GM12878 (cell line): ENCODE measurements at regions not wholly inside any gene's neighbourhood (a gene's known extent, or its start where the extent isn't known, plus 50 kb on each side); places are given as distances from the start of the nearest gene placed in this dataset.

Experiments
- ATAC-seq: fragments of 200-7000 bp; cut with Tn5 transposase; 3 replicates; pipeline ENCODE4 v1.9.1; 2020; ENCODE audit warnings: mild to moderate bottlenecking, moderate library complexity
- BruUV-seq: library from RNA; stranded (reverse); fragments of 400-500 nt; replicated peaks from 2 replicates; lab custom pipeline; 2021; lab: Mats Ljungman, UMichigan
- CTCF ChIA-PET: fragments of 300-600 bp; sonication (Branson Sonifier 250); formaldehyde crosslinking; extraction: SDS; loops from one replicate; lab custom pipeline; 2021; ENCODE audit warnings: inconsistent platforms; lab: Yijun Ruan, JAX
- POLR2A ChIA-PET: fragments of 350-600 bp; formaldehyde crosslinking; extraction: SDS; loops from one replicate; lab custom pipeline; 2021; ENCODE audit warnings: inconsistent platforms; lab: Charles Lee
- RAD21 ChIA-PET: fragments of 300-600 bp; sonication (Branson Sonifier 250); formaldehyde crosslinking; loops from one replicate; lab custom pipeline; 2023; ENCODE audit warnings: antibody characterized with exemption; ENCODE audit not compliant: unreplicated experiment; lab: Charles Lee
- SMC1A ChIA-PET: fragments of 300-600 bp; sonication (Branson Sonifier 250); formaldehyde crosslinking; loops from one replicate; lab custom pipeline; 2023; ENCODE audit not compliant: unreplicated experiment, uncharacterized antibody; lab: Charles Lee
- DNase-seq: peaks from one replicate; pipeline ENCODE4 v3.0.0-alpha.2; 2011; ENCODE audit warnings: low read depth, low spot score
- FAIRE-seq: peaks from 3 replicates; lab custom pipeline; 2011; peaks lifted over from hg19 to GRCh38; lab: Jason Lieb, UNC
- H2AFZ ChIP-seq: 2 replicates; pipeline ENCODE4 v1.6.0; 2011; ENCODE audit warnings: low read depth, low read length, control low read depth; ENCODE audit not compliant: control insufficient read depth
- H3K27ac ChIP-seq: 2 replicates; pipeline ENCODE4 v1.5.1; 2011; ENCODE audit warnings: control low read depth; ENCODE audit not compliant: control insufficient read depth, insufficient read depth
- H3K27me3 ChIP-seq, 2 experiments: replicated peaks in 1 of 2; 2 replicates each; pipeline versions ENCODE4 v1.6.0 to v1.6.1; 2011; ENCODE audit warnings: low read length in 1 of 2; ENCODE audit not compliant: control insufficient read depth in 2 of 2, insufficient read depth in 2 of 2
- H3K36me3 ChIP-seq, 2 experiments: 2 replicates each; pipeline ENCODE4 v1.5.1; 2011; ENCODE audit warnings: low read length in 1 of 2; ENCODE audit not compliant: control insufficient read depth in 2 of 2, insufficient read depth in 2 of 2
- H3K4me1 ChIP-seq: 2 replicates; pipeline ENCODE4 v1.6.1; 2011; ENCODE audit warnings: mild to moderate bottlenecking, low read length, moderate library complexity, mixed read lengths; ENCODE audit not compliant: control insufficient read depth, insufficient read depth
- H3K4me2 ChIP-seq: 2 replicates; pipeline ENCODE4 v1.6.0; 2011; ENCODE audit warnings: control low read depth; ENCODE audit not compliant: control insufficient read depth, insufficient read depth
- H3K4me3 ChIP-seq: fragments of 200-600 bp; sonication (generic); 2 replicates; pipeline ENCODE4 v1.5.1; 2016
- H3K79me2 ChIP-seq: 2 replicates; pipeline ENCODE4 v1.6.0; 2011; ENCODE audit warnings: low read length; ENCODE audit not compliant: control insufficient read depth, insufficient read depth
- H3K9ac ChIP-seq: 2 replicates; pipeline ENCODE4 v1.8.0; 2011; ENCODE audit warnings: low read length, control low read depth, mixed read lengths; ENCODE audit not compliant: control insufficient read depth, insufficient read depth
- H3K9me3 ChIP-seq: replicated peaks from 3 replicates; pipeline ENCODE4 v1.5.1; 2011; ENCODE audit warnings: mild to moderate bottlenecking, low read length; ENCODE audit not compliant: control insufficient read depth, insufficient read depth
- H4K20me1 ChIP-seq: 2 replicates; pipeline ENCODE4 v1.6.0; 2011; ENCODE audit not compliant: control insufficient read depth, insufficient read depth
- BACH1 ChIP-seq: fragments of 450-650 bp; IDR thresholded peaks from 2 replicates; pipeline ENCODE4 v1.6.1; 2017; ENCODE audit warnings: mild to moderate bottlenecking, borderline replicate concordance
- DPF2 ChIP-seq: fragments of 450-650 bp; IDR thresholded peaks from 2 replicates; pipeline ENCODE4 v1.6.1; 2017; ENCODE audit warnings: mild to moderate bottlenecking
- SMAD5 ChIP-seq: IDR thresholded peaks from 2 replicates; pipeline ENCODE4 v1.6.1; 2016; ENCODE audit warnings: antibody characterized with exemption, low read depth
- SP1 ChIP-seq: IDR thresholded peaks from one replicate; pipeline ENCODE4 v1.6.1; 2011; ENCODE audit warnings: low read depth, low read length
- WGBS: methylation state at CpG from one replicate; pipeline ENCODE4 v1.1.6; 2016; ENCODE audit warnings: low lambda C conversion rate; ENCODE audit not compliant: insufficient replicate concordance, insufficient coverage; ENCODE audit errors: missing lambda C conversion rate; 5-methylcytosine and 5-hydroxymethylcytosine counted together
- in situ Hi-C: fragments of 300-500 bp; cut with MboI; formaldehyde crosslinking; loops from 9 replicates; pipeline ENCODE4 v1.14.3; 2018; ENCODE audit warnings: mixed read lengths
- intact Hi-C: fragments of 100-400 bp; cut with micrococcal nuclease; formaldehyde crosslinking; loops from one replicate; pipeline ENCODE4 v1.14.2; 2022; ENCODE audit not compliant: unreplicated experiment

- Histone ChIP-seq H3K9me3 (no peaks in the 10 kb centered on the region), H4K20me1 (no peaks in the 10 kb centered on the region), H3K9ac (no peak overlapping the region), H3K4me1 (no peaks in the 10 kb centered on the region), H3K4me2 (no peak overlapping the region), H2AFZ (no peak overlapping the region), H3K36me3 (no peaks in the 10 kb centered on the region), H3K27me3 (no peaks in the 10 kb centered on the region), H3K4me3 (no peak overlapping the region), H3K79me2 (no peaks in the 10 kb centered on the region), H3K27ac (no peak overlapping the region)
- SMC1A ChIA-PET, result no interaction called here
- WGBS, result 50% methylated on average over 3 of the region's 3 CpGs
- no peak for TF ChIP-seq BACH1
- FAIRE-seq (no peak), DNase-seq (no peak), ATAC-seq (no peak)
- intact Hi-C loops (no loop called here), in situ Hi-C loops (no loop called here)
- POLR2A ChIA-PET, result interaction anchor here (0.6 kb wide), 1 partner anchor 49 kb away, joined by 4 read pairs; no protein-coding TSS in a partner anchor
- BruUV-seq, result no TSS peak
- CTCF ChIA-PET, result no interaction called here
- RAD21 ChIA-PET, result no interaction called here
Measured at GRCh38 chr7:26000841-26001240, 151.2 kb upstream of the NFE2L3 start.

DNA sequence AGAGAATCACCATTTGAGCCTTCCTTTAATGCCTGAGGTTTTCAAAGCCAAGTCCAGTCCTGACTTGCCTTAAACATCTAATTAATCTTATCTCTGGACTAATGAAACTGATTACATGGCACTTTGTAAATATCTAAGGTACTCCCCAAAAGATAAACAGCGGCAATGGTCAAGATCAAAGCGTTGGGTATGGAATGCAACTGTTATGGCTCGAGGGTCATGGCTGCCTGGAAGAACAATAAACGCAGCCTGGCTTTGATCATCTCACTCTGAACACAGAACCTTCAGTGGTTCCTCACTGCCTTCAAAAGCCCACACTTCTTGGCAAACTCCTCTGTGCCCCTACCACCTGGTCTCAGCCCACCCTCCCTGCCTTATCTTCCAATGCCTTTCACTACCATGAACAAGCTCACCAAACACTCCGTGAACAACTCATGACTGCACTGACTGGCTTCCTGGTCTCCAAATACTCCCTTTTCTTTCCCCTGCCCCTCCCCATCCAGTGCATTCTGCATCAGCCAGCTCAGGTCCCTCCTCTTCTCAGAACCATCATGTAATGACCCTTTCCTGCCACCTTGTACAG lies 150.2 kb upstream of the NFE2L3 start:
- no TSS peak for BruUV-seq
- no peaks in the 10 kb centered on the region for H3K4me1 ChIP-seq
- no peak overlapping the region for H3K27ac ChIP-seq
- ChIA-PET CTCF (interaction anchor here (1.2 kb wide), 1 partner anchor 62 kb away, joined by 3 read pairs; no protein-coding TSS in a partner anchor), POLR2A (no interaction called here), SMC1A (interaction anchor here (1.0 kb wide), 1 partner anchor 14 kb away, joined by 3 read pairs; no protein-coding TSS in a partner anchor), RAD21 (no interaction called here)
- no peak overlapping the region for H3K9ac ChIP-seq
- H4K20me1 ChIP-seq, result no peaks in the 10 kb centered on the region
- ATAC-seq (no peak), FAIRE-seq (no peak), DNase-seq (no peak)
- intact Hi-C loops, result no loop called here
- no peaks in the 10 kb centered on the region; a peak in 1 of 4 replicates for H3K27me3 ChIP-seq
- no peak overlapping the region for H2AFZ ChIP-seq
- 77% methylated on average over 5 of the region's 5 CpGs for WGBS
- no peak overlapping the region for H3K4me3 ChIP-seq
- TF ChIP-seq DPF2, result no peak
- no peak for TF ChIP-seq SP1
- TF ChIP-seq SMAD5, result no peak
- H3K9me3 ChIP-seq, result no peaks in the 10 kb centered on the region
- H3K4me2 ChIP-seq, result no peak overlapping the region
- no peaks in the 10 kb centered on the region for H3K36me3 ChIP-seq
- no peaks in the 10 kb centered on the region for H3K79me2 ChIP-seq
- in situ Hi-C loops, result no loop called here
